HCT116 (cell line): ENCODE measurements at regions not wholly inside any gene's neighbourhood (a gene's known extent, or its start where the extent isn't known, plus 50 kb on each side); places are given as distances from the start of the nearest gene placed in this dataset.

Source experiments
- ATF3 ChIP-seq: IDR thresholded peaks from 2 replicates; pipeline ENCODE4 v1.6.1; 2012
- CEBPB ChIP-seq: IDR thresholded peaks from 2 replicates; pipeline ENCODE4 v1.6.1; 2012; ENCODE audit warnings: low read depth
- ELF1 ChIP-seq: IDR thresholded peaks from 2 replicates; pipeline ENCODE4 v1.6.1; 2012; ENCODE audit warnings: low read depth, borderline replicate concordance
- EZH2 ChIP-seq: fragments of 200-600 bp; sonication (generic); IDR thresholded peaks from 2 replicates; pipeline ENCODE4 v1.6.1; 2017; ENCODE audit warnings: antibody characterized with exemption, mixed run types
- EZH2phosphoT487 ChIP-seq: fragments of 200-600 bp; IDR thresholded peaks from 2 replicates; pipeline ENCODE4 v1.6.1; 2018; ENCODE audit warnings: antibody characterized with exemption, borderline replicate concordance
- JUND ChIP-seq: IDR thresholded peaks from 2 replicates; pipeline ENCODE4 v1.6.1; 2012
- POLR2A ChIP-seq: IDR thresholded peaks from 2 replicates; pipeline ENCODE4 v1.7.0; 2011; ENCODE audit warnings: borderline replicate concordance; ENCODE audit not compliant: insufficient read depth, insufficient read length; ENCODE audit errors: extremely low read depth
- POLR2AphosphoS5 ChIP-seq: IDR thresholded peaks from 2 replicates; pipeline ENCODE4 v1.6.1; 2011; ENCODE audit warnings: mild to moderate bottlenecking, low read depth, low read length, moderate library complexity
- RAD21 ChIP-seq: IDR thresholded peaks from 2 replicates; pipeline ENCODE4 v1.6.1; 2012; ENCODE audit warnings: low read depth, mild to moderate bottlenecking
- SP1 ChIP-seq: IDR thresholded peaks from 2 replicates; pipeline ENCODE4 v1.6.1; 2012; ENCODE audit warnings: low read depth
- ZBTB33 ChIP-seq: IDR thresholded peaks from 2 replicates; pipeline ENCODE4 v1.6.1; 2011; ENCODE audit warnings: mild to moderate bottlenecking, low read length, moderate library complexity; ENCODE audit not compliant: insufficient replicate concordance; ENCODE audit errors: extremely low read depth
- ZNF274 ChIP-seq: fragments of 200-500 bp; sonication (Bioruptor generic); IDR thresholded peaks from 2 replicates; pipeline ENCODE4 v1.6.1; 2014; ENCODE audit warnings: mild to moderate bottlenecking, low read depth, low read length, inconsistent platforms
- TF ChIP-seq, protein P1 (sequence below), 3 experiments: fragments of 200-600 bp in 1 of 3; sonication (generic) in 1 of 3; IDR thresholded peaks in 2 of 3; conservative IDR thresholded peaks in 1 of 3; 2 replicates each; pipeline ENCODE4 v1.5.1; 2012 to 2017; ENCODE audit warnings: low read depth in 2 of 3, low read length in 2 of 3, antibody characterized with exemption in 1 of 3, borderline replicate concordance in 1 of 3, control low read depth in 1 of 3, mild to moderate bottlenecking in 1 of 3, mixed read lengths in 1 of 3, mixed run types in 1 of 3, moderate library complexity in 1 of 3; ENCODE audit not compliant: insufficient read depth in 1 of 3
- TF ChIP-seq, protein P2 (sequence below): IDR thresholded peaks from 2 replicates; pipeline ENCODE4 v1.6.1; 2012; ENCODE audit warnings: low read depth

- TF ChIP-seq POLR2AphosphoS5 (no peak), EZH2 (no peak), POLR2A (no peak), EZH2phosphoT487 (no peak), JUND (no peak), ZNF274 (no peak), ZBTB33 (no peak), ELF1 (no peak), ATF3 (no peak), CEBPB (no peak), RAD21 (no peak), SP1 (no peak)
- TF ChIP-seq, protein P1, sequence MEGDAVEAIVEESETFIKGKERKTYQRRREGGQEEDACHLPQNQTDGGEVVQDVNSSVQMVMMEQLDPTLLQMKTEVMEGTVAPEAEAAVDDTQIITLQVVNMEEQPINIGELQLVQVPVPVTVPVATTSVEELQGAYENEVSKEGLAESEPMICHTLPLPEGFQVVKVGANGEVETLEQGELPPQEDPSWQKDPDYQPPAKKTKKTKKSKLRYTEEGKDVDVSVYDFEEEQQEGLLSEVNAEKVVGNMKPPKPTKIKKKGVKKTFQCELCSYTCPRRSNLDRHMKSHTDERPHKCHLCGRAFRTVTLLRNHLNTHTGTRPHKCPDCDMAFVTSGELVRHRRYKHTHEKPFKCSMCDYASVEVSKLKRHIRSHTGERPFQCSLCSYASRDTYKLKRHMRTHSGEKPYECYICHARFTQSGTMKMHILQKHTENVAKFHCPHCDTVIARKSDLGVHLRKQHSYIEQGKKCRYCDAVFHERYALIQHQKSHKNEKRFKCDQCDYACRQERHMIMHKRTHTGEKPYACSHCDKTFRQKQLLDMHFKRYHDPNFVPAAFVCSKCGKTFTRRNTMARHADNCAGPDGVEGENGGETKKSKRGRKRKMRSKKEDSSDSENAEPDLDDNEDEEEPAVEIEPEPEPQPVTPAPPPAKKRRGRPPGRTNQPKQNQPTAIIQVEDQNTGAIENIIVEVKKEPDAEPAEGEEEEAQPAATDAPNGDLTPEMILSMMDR (IDR thresholded peaks at IDR 0.05 in 2 of 3, conservative IDR thresholded peaks at IDR 0.05 in 1 of 3; ENCODE audit: borderline replicate concordance in 1 of 3, insufficient read depth in 1 of 3, low read depth in 2 of 3, low read length in 2 of 3) = no peak
- TF ChIP-seq, protein P2, sequence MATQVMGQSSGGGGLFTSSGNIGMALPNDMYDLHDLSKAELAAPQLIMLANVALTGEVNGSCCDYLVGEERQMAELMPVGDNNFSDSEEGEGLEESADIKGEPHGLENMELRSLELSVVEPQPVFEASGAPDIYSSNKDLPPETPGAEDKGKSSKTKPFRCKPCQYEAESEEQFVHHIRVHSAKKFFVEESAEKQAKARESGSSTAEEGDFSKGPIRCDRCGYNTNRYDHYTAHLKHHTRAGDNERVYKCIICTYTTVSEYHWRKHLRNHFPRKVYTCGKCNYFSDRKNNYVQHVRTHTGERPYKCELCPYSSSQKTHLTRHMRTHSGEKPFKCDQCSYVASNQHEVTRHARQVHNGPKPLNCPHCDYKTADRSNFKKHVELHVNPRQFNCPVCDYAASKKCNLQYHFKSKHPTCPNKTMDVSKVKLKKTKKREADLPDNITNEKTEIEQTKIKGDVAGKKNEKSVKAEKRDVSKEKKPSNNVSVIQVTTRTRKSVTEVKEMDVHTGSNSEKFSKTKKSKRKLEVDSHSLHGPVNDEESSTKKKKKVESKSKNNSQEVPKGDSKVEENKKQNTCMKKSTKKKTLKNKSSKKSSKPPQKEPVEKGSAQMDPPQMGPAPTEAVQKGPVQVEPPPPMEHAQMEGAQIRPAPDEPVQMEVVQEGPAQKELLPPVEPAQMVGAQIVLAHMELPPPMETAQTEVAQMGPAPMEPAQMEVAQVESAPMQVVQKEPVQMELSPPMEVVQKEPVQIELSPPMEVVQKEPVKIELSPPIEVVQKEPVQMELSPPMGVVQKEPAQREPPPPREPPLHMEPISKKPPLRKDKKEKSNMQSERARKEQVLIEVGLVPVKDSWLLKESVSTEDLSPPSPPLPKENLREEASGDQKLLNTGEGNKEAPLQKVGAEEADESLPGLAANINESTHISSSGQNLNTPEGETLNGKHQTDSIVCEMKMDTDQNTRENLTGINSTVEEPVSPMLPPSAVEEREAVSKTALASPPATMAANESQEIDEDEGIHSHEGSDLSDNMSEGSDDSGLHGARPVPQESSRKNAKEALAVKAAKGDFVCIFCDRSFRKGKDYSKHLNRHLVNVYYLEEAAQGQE = no peak
Observed at GRCh38 chr18:28735731-28736130, 558.8 kb upstream of the CDH2 start.
